Thyroid gland (tissue), 4 donors: ENCODE measurements at regions not wholly inside any gene's neighbourhood (a gene's known extent, or its start where the extent isn't known, plus 50 kb on each side); places are given as distances from the start of the nearest gene placed in this dataset.

Experiments used
- DNase-seq, 2 donors: peaks; one replicate each; pipeline ENCODE4 v3.0.0-alpha.2; 2019
- H3K27ac ChIP-seq, 3 donors: fragments of 200-600 bp; sonication (generic); 1 replicate in 2 of 3; 2 replicates in 1 of 3; pipeline ENCODE4 v1.5.1; 2016 to 2019; ENCODE audit warnings: mild to moderate bottlenecking in 1 of 3, moderate library complexity in 1 of 3
- H3K27me3 ChIP-seq: fragments of 200-600 bp; sonication (generic); one replicate; pipeline ENCODE4 v1.5.1; 2019
- H3K36me3 ChIP-seq, 2 donors: fragments of 200-600 bp; sonication (generic); one replicate each; pipeline ENCODE4 v1.5.1; 2016 to 2019
- H3K4me1 ChIP-seq, 2 donors: fragments of 200-600 bp; sonication (generic); one replicate each; pipeline ENCODE4 v1.5.1; 2017 to 2019
- H3K4me3 ChIP-seq, 3 donors: fragments of 200-600 bp; sonication (generic); replicated peaks in 1 of 3; 1 replicate in 2 of 3; 2 replicates in 1 of 3; pipeline ENCODE4 v1.5.1; 2016; ENCODE audit warnings: mild to moderate bottlenecking in 1 of 3
- H3K9me3 ChIP-seq: fragments of 200-600 bp; sonication (generic); one replicate; pipeline ENCODE4 v1.5.1; 2017
- POLR2A ChIP-seq, 2 donors: fragments of 450-650 bp; IDR thresholded peaks; one replicate each; pipeline ENCODE4 v1.6.1; 2017; ENCODE audit warnings: antibody characterized with exemption in 2 of 2, mild to moderate bottlenecking in 2 of 2, moderate library complexity in 1 of 2
- WGBS, 2 donors: methylation state at CpG; one replicate each; pipeline ENCODE4 v1.1.5; 2017; 5-methylcytosine and 5-hydroxymethylcytosine counted together
- intact Hi-C: fragments of 100-400 bp; cut with DNase I; formaldehyde crosslinking; loops from one replicate; pipeline ENCODE4 v1.15.1; 2023
- TF ChIP-seq, protein P1 (sequence below), 6 experiments: fragments of 200-600 bp in 3 of 6; fragments of 450-650 bp in 3 of 6; sonication (generic) in 3 of 6; IDR thresholded peaks; one replicate each; pipeline ENCODE4 v1.5.1; 2016 to 2019; ENCODE audit warnings: antibody characterized with exemption in 6 of 6, mild to moderate bottlenecking in 2 of 6, inconsistent platforms in 1 of 6, moderate library complexity in 1 of 6

DNA sequence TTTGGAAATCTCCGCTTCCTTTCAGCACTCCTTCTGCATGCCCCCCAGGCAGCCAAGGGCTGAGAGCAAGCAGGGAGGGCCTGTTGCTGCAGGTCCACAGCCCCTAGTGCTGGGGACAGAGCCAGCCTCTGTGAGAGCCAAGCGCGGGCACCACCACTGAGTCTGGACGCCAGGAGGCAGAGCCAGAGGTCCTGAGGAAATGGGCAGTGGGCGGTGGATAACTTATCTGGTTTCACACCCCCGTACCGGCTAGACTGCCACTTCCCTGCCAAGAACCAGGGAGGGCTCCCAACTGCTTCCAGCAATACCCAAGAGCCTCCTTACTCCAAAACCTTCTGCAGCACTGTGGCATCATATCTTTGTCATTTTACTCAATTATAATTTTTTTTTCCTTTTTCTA, 141.6 kb upstream of the IGF1R start:
- Histone ChIP-seq H3K27me3 (no peaks in the 10 kb centered on the region), H3K27ac (no peak overlapping the region), H3K4me1 (peaks cover 0 to 8% of the 10 kb centered on the region in 2 donors), H3K36me3 (no peaks in the 10 kb centered on the region), H3K9me3 (no peaks in the 10 kb centered on the region), H3K4me3 (no peak overlapping the region)
- DNase-seq = no peak
- no peak for TF ChIP-seq POLR2A (IDR thresholded peaks at IDR 0.05)
- intact Hi-C loops = no loop called here
- 59 to 79% methylated on average over 4 to 7 of the region's 7 CpGs for WGBS, 2 donors

DNA sequence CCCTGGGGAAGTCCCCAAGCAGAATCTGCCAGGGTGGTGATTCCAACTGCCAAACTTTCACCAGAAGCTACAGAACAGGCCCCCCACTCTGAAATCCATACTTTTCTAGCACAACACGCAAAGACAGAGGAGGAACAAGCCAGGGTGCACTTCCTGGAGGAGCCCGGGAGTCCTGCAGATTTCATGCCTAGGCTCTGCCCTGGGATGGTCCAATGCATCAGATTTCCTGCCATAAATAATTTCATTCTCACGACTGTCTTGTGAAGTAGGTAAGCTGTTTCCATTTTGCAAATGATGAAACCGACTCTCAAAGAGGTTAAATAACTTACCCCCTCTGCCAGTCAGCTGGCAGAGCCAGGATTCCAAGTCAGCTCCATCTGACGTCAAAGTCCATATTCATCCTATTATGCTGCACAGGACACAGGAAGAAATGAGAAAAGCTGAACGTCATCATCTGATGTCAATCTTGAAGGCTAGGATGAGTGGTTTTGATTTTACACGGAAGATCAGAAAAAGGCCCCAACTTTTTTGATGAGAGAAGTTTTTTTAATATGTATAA, 134.8 kb upstream of the IGF1R start:
- Histone ChIP-seq H3K27me3 (no peaks in the 10 kb centered on the region), H3K4me1 (no peaks in the 10 kb centered on the region), H3K9me3 (no peaks in the 10 kb centered on the region), H3K4me3 (no peak overlapping the region), H3K27ac (no peak overlapping the region), H3K36me3 (no peaks in the 10 kb centered on the region)
- WGBS, 2 donors = 78 to 83% methylated on average over 7 of the region's 7 CpGs
- DNase-seq = no peak
- TF ChIP-seq POLR2A (IDR thresholded peaks at IDR 0.05) = no peak
- TF ChIP-seq, protein P1, sequence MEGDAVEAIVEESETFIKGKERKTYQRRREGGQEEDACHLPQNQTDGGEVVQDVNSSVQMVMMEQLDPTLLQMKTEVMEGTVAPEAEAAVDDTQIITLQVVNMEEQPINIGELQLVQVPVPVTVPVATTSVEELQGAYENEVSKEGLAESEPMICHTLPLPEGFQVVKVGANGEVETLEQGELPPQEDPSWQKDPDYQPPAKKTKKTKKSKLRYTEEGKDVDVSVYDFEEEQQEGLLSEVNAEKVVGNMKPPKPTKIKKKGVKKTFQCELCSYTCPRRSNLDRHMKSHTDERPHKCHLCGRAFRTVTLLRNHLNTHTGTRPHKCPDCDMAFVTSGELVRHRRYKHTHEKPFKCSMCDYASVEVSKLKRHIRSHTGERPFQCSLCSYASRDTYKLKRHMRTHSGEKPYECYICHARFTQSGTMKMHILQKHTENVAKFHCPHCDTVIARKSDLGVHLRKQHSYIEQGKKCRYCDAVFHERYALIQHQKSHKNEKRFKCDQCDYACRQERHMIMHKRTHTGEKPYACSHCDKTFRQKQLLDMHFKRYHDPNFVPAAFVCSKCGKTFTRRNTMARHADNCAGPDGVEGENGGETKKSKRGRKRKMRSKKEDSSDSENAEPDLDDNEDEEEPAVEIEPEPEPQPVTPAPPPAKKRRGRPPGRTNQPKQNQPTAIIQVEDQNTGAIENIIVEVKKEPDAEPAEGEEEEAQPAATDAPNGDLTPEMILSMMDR (IDR thresholded peaks at IDR 0.05) = no peak
- intact Hi-C loops = no loop called here

DNA sequence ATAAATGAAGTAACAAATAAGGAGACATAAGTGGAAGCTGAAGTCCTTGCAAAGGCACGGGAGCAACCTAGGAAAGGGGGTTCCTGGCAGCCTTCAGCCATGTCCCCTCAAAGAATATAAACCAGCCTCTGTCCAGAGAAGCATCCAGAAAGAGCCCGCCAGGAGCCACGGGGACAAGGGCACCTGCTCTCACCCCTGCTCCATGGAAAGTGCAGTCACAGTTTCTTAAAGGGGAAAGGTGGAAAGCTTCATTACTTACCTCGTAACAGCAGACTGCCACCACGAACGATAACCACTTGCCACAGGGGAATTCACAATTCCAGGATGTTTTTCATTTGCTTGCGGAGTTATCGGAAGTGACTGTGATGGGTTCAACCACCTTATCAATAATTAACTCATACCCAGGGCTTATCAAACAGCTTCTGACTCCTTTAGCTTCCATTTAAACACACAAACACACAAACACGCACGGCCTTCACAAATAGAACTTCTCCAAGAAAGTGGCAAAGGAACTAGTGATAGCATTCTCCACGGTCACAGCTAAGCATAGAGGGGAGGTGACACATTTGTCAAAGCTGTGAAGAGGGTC, 134.2 kb upstream of the IGF1R start:
- DNase-seq = no peak
- Histone ChIP-seq H3K4me1 (peaks cover 0 to 3% of the 10 kb centered on the region in 2 donors), H3K4me3 (no peak overlapping the region), H3K27me3 (no peaks in the 10 kb centered on the region), H3K36me3 (no peaks in the 10 kb centered on the region), H3K9me3 (no peaks in the 10 kb centered on the region), H3K27ac (no peak overlapping the region)
- 88 to 90% methylated on average over 11 of the region's 11 CpGs for WGBS, 2 donors
- TF ChIP-seq, protein P1 (IDR thresholded peaks at IDR 0.05) = no peak
- no peak for TF ChIP-seq POLR2A (IDR thresholded peaks at IDR 0.05)
- intact Hi-C loops = no loop called here

DNA sequence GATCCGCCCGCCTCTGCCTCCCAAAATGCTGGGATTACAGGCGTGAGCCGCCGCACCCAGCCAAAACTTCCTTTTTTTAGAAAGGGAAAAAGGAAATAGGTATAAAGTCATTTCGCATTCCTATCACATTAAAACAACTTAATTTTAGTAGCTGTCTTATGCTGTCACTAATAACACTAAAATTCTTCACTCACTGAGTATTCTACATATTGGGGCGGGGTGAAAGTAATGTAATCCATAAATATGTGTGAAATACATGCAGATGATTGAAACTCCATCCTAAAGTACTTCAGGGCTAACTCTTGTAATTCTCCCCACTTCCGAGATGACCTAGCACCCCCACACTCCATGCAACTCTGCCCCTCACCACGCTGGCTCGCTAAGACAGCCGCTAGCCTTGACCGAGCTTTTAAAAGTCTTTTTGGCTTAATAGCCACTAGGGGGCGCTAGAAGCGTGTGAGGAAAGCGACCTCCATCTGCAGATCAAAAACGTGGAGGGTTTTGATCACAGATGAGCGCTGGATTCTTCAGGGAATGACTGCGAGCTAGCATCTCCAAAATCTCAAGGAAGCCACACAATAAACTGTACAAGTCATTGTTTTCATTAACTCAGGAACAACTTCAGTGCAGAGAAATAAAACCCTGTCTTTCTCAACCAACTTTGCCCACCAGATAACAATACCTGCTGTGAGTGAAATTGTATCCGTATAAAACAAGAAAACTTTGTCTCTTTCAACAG, 129.3 kb upstream of the IGF1R start:
- Histone ChIP-seq H3K36me3 (no peaks in the 10 kb centered on the region), H3K4me3 (no peak overlapping the region), H3K4me1 (peaks cover 0 to 6% of the 10 kb centered on the region in 2 donors), H3K27ac (no peak overlapping the region), H3K27me3 (no peaks in the 10 kb centered on the region), H3K9me3 (no peaks in the 10 kb centered on the region)
- intact Hi-C loops = loop anchor here (5.0 kb wide), 1 partner anchor 128 kb away; the partner anchor contains the start of gene IGF1R
- WGBS, 2 donors = 36 to 38% methylated on average over 19 of the region's 19 CpGs
- TF ChIP-seq, protein P1 (IDR thresholded peaks at IDR 0.05) = peak; percentile 62 to 81 (median 72)
- TF ChIP-seq POLR2A (IDR thresholded peaks at IDR 0.05) = no peak
- peak; percentile 41 to 56 for DNase-seq

DNA sequence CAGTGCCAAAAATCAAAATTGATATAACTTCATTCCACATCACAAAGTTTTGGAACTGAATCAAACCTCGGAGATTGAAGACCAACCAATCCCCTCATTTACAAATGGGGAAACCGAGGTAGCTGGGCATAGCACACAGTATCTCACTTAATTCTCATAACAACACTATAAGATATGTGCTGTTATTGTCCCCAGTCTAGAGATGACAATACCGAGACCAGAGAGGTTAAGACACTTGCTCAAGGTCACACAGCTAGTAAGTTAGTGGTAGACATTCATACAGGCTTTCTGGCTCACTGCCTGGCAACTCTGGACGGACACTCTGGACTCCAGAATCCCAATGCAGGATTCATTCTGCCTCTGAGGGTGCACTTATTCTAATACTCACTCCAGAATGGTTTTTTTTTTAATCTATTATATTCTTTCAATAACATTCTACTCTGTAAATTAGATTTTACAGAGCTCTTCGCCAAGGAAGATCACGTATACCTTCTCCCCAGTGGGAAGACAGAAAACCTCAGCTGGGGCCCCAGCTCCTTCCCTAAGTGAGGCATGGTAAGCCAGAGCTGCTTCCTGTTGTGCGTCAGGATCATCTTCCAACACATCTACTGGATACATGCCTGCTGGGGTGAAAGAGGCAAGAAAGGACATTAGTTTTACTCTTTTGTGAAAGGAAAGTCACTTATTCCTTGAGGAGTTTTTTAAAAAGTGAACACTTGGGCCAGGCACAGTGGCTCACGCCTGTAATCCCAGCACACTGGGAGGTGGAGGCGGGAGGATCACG, 128.4 kb upstream of the IGF1R start:
- Histone ChIP-seq H3K4me3 (no peak overlapping the region), H3K9me3 (no peaks in the 10 kb centered on the region), H3K27me3 (no peaks in the 10 kb centered on the region), H3K36me3 (no peaks in the 10 kb centered on the region), H3K4me1 (peaks cover 0 to 6% of the 10 kb centered on the region in 2 donors), H3K27ac (no peak overlapping the region)
- WGBS, 2 donors = 65 to 73% methylated on average over 10 of the region's 10 CpGs
- DNase-seq = no peak
- no peak for TF ChIP-seq POLR2A (IDR thresholded peaks at IDR 0.05)
- TF ChIP-seq, protein P1 (IDR thresholded peaks at IDR 0.05) = no peak
- intact Hi-C loops = loop anchor here (5.0 kb wide), 2 partner anchors 127 to 552 kb away; partner anchors contain the start of gene IGF1R
